Parathyroid adenoma (tissue), 2 donors: ENCODE measurements at regions not wholly inside any gene's neighbourhood (a gene's known extent, or its start where the extent isn't known, plus 50 kb on each side); places are given as distances from the start of the nearest gene placed in this dataset.
"Not testable (repeated sequence)": the region's sequence is repeated elsewhere in the genome, so short reads cannot be mapped to it uniquely, and the experiment has no call there.

Experiments used
- H2AFZ ChIP-seq: fragments of 300-600 bp; sonication (generic); one replicate; pipeline ENCODE4 v1.7.0; 2017; ENCODE audit warnings: antibody characterized with exemption, mild to moderate bottlenecking
- H3K27ac ChIP-seq: fragments of 300-600 bp; sonication (generic); one replicate; pipeline ENCODE4 v1.7.0; 2017
- H3K27me3 ChIP-seq: fragments of 300-600 bp; sonication (generic); one replicate; pipeline ENCODE4 v1.7.0; 2017; ENCODE audit warnings: low read length; ENCODE audit not compliant: control insufficient read depth, insufficient read depth
- H3K36me3 ChIP-seq: fragments of 300-600 bp; sonication (generic); one replicate; pipeline ENCODE4 v1.7.0; 2017; ENCODE audit warnings: low read length; ENCODE audit not compliant: control insufficient read depth, insufficient read depth
- H3K4me1 ChIP-seq: fragments of 300-600 bp; sonication (generic); one replicate; pipeline ENCODE4 v1.7.0; 2017; ENCODE audit warnings: control low read depth
- H3K4me2 ChIP-seq: fragments of 300-600 bp; sonication (generic); one replicate; pipeline ENCODE4 v1.7.0; 2017; ENCODE audit warnings: low read length
- H3K4me3 ChIP-seq: fragments of 300-600 bp; sonication (generic); one replicate; pipeline ENCODE4 v1.7.0; 2017; ENCODE audit warnings: low read depth, low read length
- H3K79me2 ChIP-seq: fragments of 300-600 bp; sonication (generic); one replicate; pipeline ENCODE4 v1.7.0; 2017; ENCODE audit warnings: control low read depth
- H3K9ac ChIP-seq: fragments of 300-600 bp; sonication (generic); one replicate; pipeline ENCODE4 v1.7.0; 2017; ENCODE audit warnings: mild to moderate bottlenecking
- H3K9me3 ChIP-seq: fragments of 300-600 bp; sonication (generic); one replicate; pipeline ENCODE4 v1.7.0; 2017; ENCODE audit warnings: low read length; ENCODE audit not compliant: control insufficient read depth
- CTCF ChIP-seq: fragments of 300-600 bp; sonication (generic); IDR thresholded peaks from one replicate; pipeline ENCODE4 v1.7.0; 2017; ENCODE audit warnings: antibody characterized with exemption, mild to moderate bottlenecking
- donor health status: primary hyperparathyroidism.

- H3K79me2 ChIP-seq: no peaks in the 10 kb centered on the region
- no peak for TF ChIP-seq CTCF
- no peaks in the 10 kb centered on the region for H3K4me1 ChIP-seq
- H3K4me3 ChIP-seq: no peak overlapping the region
- H3K9ac ChIP-seq: no peak overlapping the region
- H3K4me2 ChIP-seq: no peak overlapping the region
- no peak overlapping the region for H2AFZ ChIP-seq
- no peaks in the 10 kb centered on the region for H3K36me3 ChIP-seq
- H3K9me3 ChIP-seq: no peaks in the 10 kb centered on the region
- no peaks in the 10 kb centered on the region for H3K27me3 ChIP-seq
- no peak overlapping the region for H3K27ac ChIP-seq
These were observed 163.3 kb upstream of the THBS1 start for GRCh38 chr15:39417366-39418134.

GRCh38 chr15:39419651-39420050, 161.2 kb upstream of the THBS1 start:
- no peak overlapping the region for H3K4me3 ChIP-seq
- H3K9me3 ChIP-seq: no peaks in the 10 kb centered on the region
- no peaks in the 10 kb centered on the region for H3K79me2 ChIP-seq
- H3K9ac ChIP-seq: no peak overlapping the region
- no peak overlapping the region for H2AFZ ChIP-seq
- no peak overlapping the region for H3K27ac ChIP-seq
- H3K4me1 ChIP-seq: no peaks in the 10 kb centered on the region
- no peak for TF ChIP-seq CTCF
- H3K27me3 ChIP-seq: no peaks in the 10 kb centered on the region
- H3K4me2 ChIP-seq: no peak overlapping the region
- no peaks in the 10 kb centered on the region for H3K36me3 ChIP-seq

- not testable (repeated sequence) for H3K4me2 ChIP-seq, H3K27me3 ChIP-seq, H2AFZ ChIP-seq, H3K4me3 ChIP-seq, H3K4me1 ChIP-seq, H3K27ac ChIP-seq, H3K36me3 ChIP-seq, H3K9ac ChIP-seq, H3K9me3 ChIP-seq, H3K79me2 ChIP-seq
These were observed 160.6 kb upstream of the THBS1 start for GRCh38 chr15:39420123-39420852.

GRCh38 chr15:39420853-39421192, 160.1 kb upstream of the THBS1 start:
- not testable (repeated sequence) for H3K4me1 ChIP-seq, H3K36me3 ChIP-seq, H3K4me2 ChIP-seq, H2AFZ ChIP-seq, H3K9ac ChIP-seq, H3K27ac ChIP-seq, H3K27me3 ChIP-seq, H3K9me3 ChIP-seq, H3K4me3 ChIP-seq, H3K79me2 ChIP-seq

- Histone ChIP-seq H3K36me3 (no peaks in the 10 kb centered on the region), H3K27ac (no peak overlapping the region), H3K27me3 (no peaks in the 10 kb centered on the region), H2AFZ (no peak overlapping the region), H3K9me3 (no peaks in the 10 kb centered on the region), H3K79me2 (no peaks in the 10 kb centered on the region), H3K4me2 (peak overlapping the region; percentile 31), H3K4me3 (no peak overlapping the region), H3K9ac (no peak overlapping the region), H3K4me1 (no peaks in the 10 kb centered on the region)
- TF ChIP-seq CTCF: no peak
These were observed 154.0 kb upstream of the THBS1 start for GRCh38 chr15:39426552-39427532.
